NCI-H1436 (cell line): ENCODE measurements at regions not wholly inside any gene's neighbourhood (a gene's known extent, or its start where the extent isn't known, plus 50 kb on each side); places are given as distances from the start of the nearest gene placed in this dataset.

Experiments used
- DNase-seq: peaks from one replicate; lab custom pipeline; 2025; lab: John Stamatoyannopoulos, UW

GRCh38 chrX:125791787-125792186 is 374.3 kb downstream of the DCAF12L2 start:
- DNase-seq = no peak

- DNase-seq = no peak
Measured at GRCh38 chrX:125810856-125811255, 355.2 kb downstream of the DCAF12L2 start.

GRCh38 chrX:125826080-125826479 is 340.0 kb downstream of the DCAF12L2 start:
- DNase-seq = no peak

GRCh38 chrX:125826774-125827451 is 339.2 kb downstream of the DCAF12L2 start:
- DNase-seq = no peak

- DNase-seq = no peak
Measured at GRCh38 chrX:125846271-125846670, 319.8 kb downstream of the DCAF12L2 start.

- no peak for DNase-seq
Measured at GRCh38 chrX:125850693-125851092, 315.4 kb downstream of the DCAF12L2 start.

- DNase-seq = no peak
Measured at GRCh38 chrX:125883169-125883568, 282.9 kb downstream of the DCAF12L2 start.

- no peak for DNase-seq
Measured at GRCh38 chrX:125894947-125895346, 271.1 kb downstream of the DCAF12L2 start.

- DNase-seq = no peak
Measured at GRCh38 chrX:125895518-125895917, 270.6 kb downstream of the DCAF12L2 start.

GRCh38 chrX:125926295-125926694 is 239.8 kb downstream of the DCAF12L2 start:
- DNase-seq = no peak

- no peak for DNase-seq
Measured at GRCh38 chrX:125940985-125941384, 225.1 kb downstream of the DCAF12L2 start.

GRCh38 chrX:125947501-125947900 is 218.6 kb downstream of the DCAF12L2 start:
- DNase-seq = no peak

GRCh38 chrX:125952973-125953372 is 213.1 kb downstream of the DCAF12L2 start:
- no peak for DNase-seq

- no peak for DNase-seq
Measured at GRCh38 chrX:125953814-125954213, 212.3 kb downstream of the DCAF12L2 start.

- no peak for DNase-seq
Measured at GRCh38 chrX:125954236-125954635, 211.9 kb downstream of the DCAF12L2 start.

- no peak for DNase-seq
Measured at GRCh38 chrX:125977851-125978250, 188.2 kb downstream of the DCAF12L2 start.

GRCh38 chrX:125998432-125998831 is 167.7 kb downstream of the DCAF12L2 start:
- no peak for DNase-seq

- no peak for DNase-seq
Measured at GRCh38 chrX:126027229-126027628, 138.9 kb downstream of the DCAF12L2 start.

- DNase-seq = no peak
Measured at GRCh38 chrX:126030021-126030420, 136.1 kb downstream of the DCAF12L2 start.

GRCh38 chrX:126063984-126064383 is 102.1 kb downstream of the DCAF12L2 start:
- DNase-seq = no peak

GRCh38 chrX:126064901-126065541 is 101.1 kb downstream of the DCAF12L2 start:
- DNase-seq = no peak

- DNase-seq = no peak
Measured at GRCh38 chrX:126065901-126066660, 100.0 kb downstream of the DCAF12L2 start.
